ENCODE measurements at regions not wholly inside any gene's neighbourhood (a gene's known extent, or its start where the extent isn't known, plus 50 kb on each side); places are given as distances from the start of the nearest gene placed in this dataset.
A peak's percentile ranks its signal among the peaks of the same experiment; 100 is the strongest.

- 71% methylated on average over 13 of the region's 13 CpGs; no CpG with 5 or more reads in 1 of the 2 experiments for WGBS, 2 experiments (ENCODE audit: extremely low coverage in 1 of 2, insufficient coverage in 1 of 2, insufficient read length in 1 of 2, insufficient replicate concordance in 2 of 2, low coverage in 1 of 2, low lambda C conversion rate in 2 of 2, missing lambda C conversion rate in 1 of 2)
- FAIRE-seq = no peak
- CTCF ChIA-PET (ENCODE audit: partially characterized antibody) = interaction anchor here (1.0 to 1.5 kb wide), 2 partner anchors 20 to 24 kb away, joined by 3 to 5 read pairs; no protein-coding TSS in a partner anchor
Observed at GRCh38 chr9:36748322-36748899, 175.7 kb downstream of the MELK start.

More at GRCh38 chr9:36748322-36748899, 175.7 kb downstream of the MELK start:
- no peak overlapping the region for H2BK12ac ChIP-seq (ENCODE audit: low read depth, low read length)
- H2BK15ac ChIP-seq (ENCODE audit: low read length) = no peak overlapping the region
- no peaks in the 10 kb centered on the region for H3K23me2 ChIP-seq (ENCODE audit: low read depth, low read length)
- H3K36me3 ChIP-seq (ENCODE audit: control insufficient read depth in 2 of 4, insufficient read depth in 4 of 4, low read length in 3 of 4) = no peaks in the 10 kb centered on the region
- no peak overlapping the region for H4K5ac ChIP-seq (ENCODE audit: insufficient read length, low read depth, low read length)
- H2AK5ac ChIP-seq (ENCODE audit: low read depth, low read length) = no peak overlapping the region
- H3K18ac ChIP-seq (ENCODE audit: extremely low read depth, low read length) = no peak overlapping the region
- no peak overlapping the region for H3K4ac ChIP-seq (replicated peaks; ENCODE audit: insufficient read length, low read depth, low read length)
- no peak overlapping the region for H2BK120ac ChIP-seq (replicated peaks; ENCODE audit: low read depth, low read length)
- H3K14ac ChIP-seq (ENCODE audit: insufficient read length) = no peak overlapping the region
- H2BK5ac ChIP-seq (ENCODE audit: low read depth, low read length) = no peak overlapping the region
- no peak overlapping the region for H3K23ac ChIP-seq (ENCODE audit: insufficient read length)
- H3K27ac ChIP-seq (ENCODE audit: low read depth, low read length) = no peak overlapping the region
- H3K79me1 ChIP-seq (ENCODE audit: low read depth, low read length) = no peaks in the 10 kb centered on the region
- no peak overlapping the region for H2AFZ ChIP-seq (ENCODE audit: low read length)
- H3K79me2 ChIP-seq (ENCODE audit: control insufficient read depth in 1 of 2, insufficient read depth in 2 of 2, low read length in 2 of 2) = no peaks in the 10 kb centered on the region
- H3K9me3 ChIP-seq (ENCODE audit: insufficient read depth in 2 of 2, low read depth in 1 of 2, low read length in 1 of 2) = no peaks in the 10 kb centered on the region
- DNase-seq (ENCODE audit: low read depth in 1 of 2, low spot score in 2 of 2) = peak in 1 of 2 experiments; percentile 82
- H2BK20ac ChIP-seq (ENCODE audit: low read length) = no peak overlapping the region
- no peak overlapping the region for H4K91ac ChIP-seq (replicated peaks; ENCODE audit: insufficient read length, low read length)
- H3K56ac ChIP-seq (replicated peaks; ENCODE audit: insufficient read length, low read depth, low read length) = no peak overlapping the region
- no peak overlapping the region for H4K8ac ChIP-seq (ENCODE audit: extremely low read depth, insufficient read depth, low read length)
- no peak overlapping the region for H3K4me3 ChIP-seq (ENCODE audit: extremely low read depth in 1 of 4, insufficient read depth in 2 of 4, low read depth in 3 of 4, low read length in 4 of 4)
- H3K9ac ChIP-seq (replicated peaks in 1 of 4; ENCODE audit: extremely low read depth in 1 of 4, low read depth in 3 of 4, low read length in 3 of 4) = no peak overlapping the region
- no peaks in the 10 kb centered on the region; a peak in 1 of 7 replicates for H3K4me1 ChIP-seq (replicated peaks in 1 of 4; ENCODE audit: control insufficient read depth in 3 of 4, insufficient read depth in 4 of 4, low read length in 3 of 4)
- TF ChIP-seq SIN3A (conservative IDR thresholded peaks at IDR 0.05 in 1 of 2, IDR thresholded peaks at IDR 0.05 in 1 of 2; ENCODE audit: low read depth in 1 of 2, low read length in 2 of 2) = 0 out of 4 replicates have a peak, but pooled peaks have one; percentile 49 to 74
- TF ChIP-seq RFX5 (IDR thresholded peaks at IDR 0.05; ENCODE audit: borderline replicate concordance, low read depth, low read length) = no peak
- peak in 1 of 2 experiments; percentile 14; a peak in 1 of 4 replicates for TF ChIP-seq RAD21 (IDR thresholded peaks at IDR 0.05 in 1 of 2, conservative IDR thresholded peaks at IDR 0.05 in 1 of 2; ENCODE audit: low read depth in 2 of 2, low read length in 2 of 2)
- peak; percentile 10 for TF ChIP-seq EZH2 (IDR thresholded peaks at IDR 0.05; ENCODE audit: low read depth, low read length, severe bottlenecking)
- TF ChIP-seq TEAD4 (IDR thresholded peaks at IDR 0.05; ENCODE audit: low read depth, low read length) = peak; percentile 37; the same call in 1 of the 2 replicates
- POLR2A ChIA-PET (ENCODE audit: partially characterized antibody) = interaction anchor here (4.0 kb wide), 1 partner anchor 17 kb away, joined by 13 read pairs; no protein-coding TSS in a partner anchor
- H3K27me3 ChIP-seq (replicated peaks in 1 of 4; ENCODE audit: control insufficient read depth in 3 of 4, extremely low read depth in 1 of 4, insufficient read depth in 3 of 4, low read length in 3 of 4) = no peaks in the 10 kb centered on the region; a peak in 2 of 7 replicates
- H3K4me2 ChIP-seq (ENCODE audit: insufficient read depth in 1 of 2, low read depth in 2 of 2, low read length in 2 of 2) = no peak overlapping the region
- peaks cover 0 to 4% of the 10 kb centered on the region in 2 experiments for H4K20me1 ChIP-seq (replicated peaks in 1 of 2; ENCODE audit: control insufficient read depth in 1 of 2, insufficient read depth in 2 of 2, low read length in 2 of 2)

Measured in H1 (cell line).